PC-3 (cell line): ENCODE measurements at regions not wholly inside any gene's neighbourhood (a gene's known extent, or its start where the extent isn't known, plus 50 kb on each side); places are given as distances from the start of the nearest gene placed in this dataset.

Experiments
- ATAC-seq: fragments of 200-7000 bp; cut with Tn5 transposase; 2 replicates; pipeline ENCODE4 v1.9.1; 2020; ENCODE audit warnings: mild to moderate bottlenecking, moderate library complexity
- BruUV-seq: library from RNA; stranded (reverse); fragments of 400-500 nt; replicated peaks from 2 replicates; lab custom pipeline; 2021; lab: Mats Ljungman, UMichigan
- CTCF ChIA-PET: fragments of 300-600 bp; sonication (Branson Sonifier 250); formaldehyde crosslinking; loops from one replicate; lab custom pipeline; 2022; ENCODE audit warnings: antibody characterized with exemption; lab: Charles Lee
- POLR2A ChIA-PET: fragments of 300-600 bp; sonication (Branson Sonifier 250); formaldehyde crosslinking; loops from one replicate; lab custom pipeline; 2022; ENCODE audit warnings: antibody characterized with exemption; ENCODE audit not compliant: unreplicated experiment; lab: Charles Lee
- DNase-seq: peaks from one replicate; pipeline ENCODE4 v3.0.0-alpha.2; 2015
- H2AFZ ChIP-seq: fragments of 300-600 bp; sonication (generic); 2 replicates; pipeline ENCODE4 v1.6.0; 2016; ENCODE audit warnings: antibody characterized with exemption, low read length
- H3F3A ChIP-seq: fragments of 300-600 bp; sonication (generic); one replicate; pipeline ENCODE4 v1.6.0; 2017; ENCODE audit warnings: antibody characterized with exemption, low read length, control low read depth, mild to moderate bottlenecking; ENCODE audit not compliant: unreplicated experiment
- H3K27ac ChIP-seq: fragments of 300-600 bp; sonication (generic); 2 replicates; pipeline ENCODE4 v1.5.1; 2016; ENCODE audit warnings: mild to moderate bottlenecking, low read length
- H3K27me3 ChIP-seq: fragments of 300-600 bp; sonication (generic); 2 replicates; pipeline ENCODE4 v1.6.1; 2016; ENCODE audit warnings: low read length, mixed read lengths
- H3K36me3 ChIP-seq: fragments of 300-600 bp; sonication (generic); 2 replicates; pipeline ENCODE4 v1.6.1; 2016; ENCODE audit warnings: low read depth, mixed run types, low read length, mixed read lengths
- H3K4me1 ChIP-seq: fragments of 300-600 bp; sonication (generic); 2 replicates; pipeline ENCODE4 v1.5.1; 2016; ENCODE audit warnings: low read length; ENCODE audit not compliant: insufficient read depth
- H3K4me2 ChIP-seq: fragments of 300-600 bp; sonication (generic); 2 replicates; pipeline ENCODE4 v1.6.0; 2016; ENCODE audit warnings: low read length
- H3K4me3 ChIP-seq: fragments of 300-600 bp; sonication (generic); 2 replicates; pipeline ENCODE4 v1.5.1; 2016; ENCODE audit warnings: mild to moderate bottlenecking, low read length, mixed read lengths
- H3K79me2 ChIP-seq: fragments of 300-600 bp; sonication (generic); 2 replicates; pipeline ENCODE4 v1.6.1; 2017; ENCODE audit warnings: low read length, mixed read lengths
- H3K9ac ChIP-seq: fragments of 300-600 bp; sonication (generic); 2 replicates; pipeline ENCODE4 v1.6.0; 2016; ENCODE audit warnings: mild to moderate bottlenecking, low read length
- H3K9me2 ChIP-seq: fragments of 300-600 bp; sonication (generic); replicated peaks from 2 replicates; pipeline ENCODE4 v1.6.1; 2016; ENCODE audit warnings: mixed run types, low read length, mixed read lengths
- H3K9me3 ChIP-seq: fragments of 300-600 bp; sonication (generic); 2 replicates; pipeline ENCODE4 v1.6.1; 2016; ENCODE audit warnings: low read length, mixed read lengths
- H4K20me1 ChIP-seq: fragments of 300-600 bp; sonication (generic); 2 replicates; pipeline ENCODE4 v1.6.1; 2016; ENCODE audit warnings: low read length, mixed read lengths
- EZH2 ChIP-seq: fragments of 300-600 bp; sonication (generic); IDR thresholded peaks from one replicate; pipeline ENCODE4 v1.6.1; 2017; ENCODE audit warnings: antibody characterized with exemption, mild to moderate bottlenecking, low read length; ENCODE audit not compliant: unreplicated experiment
- EZH2phosphoT487 ChIP-seq: fragments of 300-600 bp; sonication (generic); IDR thresholded peaks from 2 replicates; pipeline ENCODE4 v1.6.1; 2018; ENCODE audit warnings: mild to moderate bottlenecking, antibody characterized with exemption, low read length, borderline replicate concordance
- intact Hi-C: fragments of 100-400 bp; cut with micrococcal nuclease; formaldehyde crosslinking; loops from 2 replicates; pipeline ENCODE4 v1.9.0; 2023
- TF ChIP-seq, protein P1 (sequence below): fragments of 300-600 bp; sonication (generic); conservative IDR thresholded peaks from 2 replicates; pipeline ENCODE4 v1.5.1; 2017; ENCODE audit warnings: antibody characterized with exemption, low read depth, mild to moderate bottlenecking, low read length

DNA sequence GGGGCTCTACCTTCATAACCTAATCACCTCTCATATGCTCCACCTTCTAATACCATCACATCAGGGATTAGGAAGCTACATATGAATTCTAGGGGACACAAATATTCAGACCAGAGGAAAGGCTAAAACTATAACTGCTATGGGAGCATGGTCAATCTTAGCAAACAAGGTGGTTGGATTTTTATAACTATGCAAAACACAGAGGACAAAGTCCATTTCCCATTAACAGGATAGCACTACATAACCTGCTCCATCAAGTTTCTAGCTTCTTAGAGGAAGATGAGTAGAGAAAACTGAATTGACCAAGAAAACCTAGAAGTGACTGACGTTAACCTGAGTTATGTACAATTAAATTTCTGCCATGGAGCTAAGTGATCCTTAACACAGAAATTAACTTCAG is 398.6 kb downstream of the TBL1XR1 start:
- TF ChIP-seq EZH2 (no peak), EZH2phosphoT487 (no peak)
- TF ChIP-seq, protein P1, sequence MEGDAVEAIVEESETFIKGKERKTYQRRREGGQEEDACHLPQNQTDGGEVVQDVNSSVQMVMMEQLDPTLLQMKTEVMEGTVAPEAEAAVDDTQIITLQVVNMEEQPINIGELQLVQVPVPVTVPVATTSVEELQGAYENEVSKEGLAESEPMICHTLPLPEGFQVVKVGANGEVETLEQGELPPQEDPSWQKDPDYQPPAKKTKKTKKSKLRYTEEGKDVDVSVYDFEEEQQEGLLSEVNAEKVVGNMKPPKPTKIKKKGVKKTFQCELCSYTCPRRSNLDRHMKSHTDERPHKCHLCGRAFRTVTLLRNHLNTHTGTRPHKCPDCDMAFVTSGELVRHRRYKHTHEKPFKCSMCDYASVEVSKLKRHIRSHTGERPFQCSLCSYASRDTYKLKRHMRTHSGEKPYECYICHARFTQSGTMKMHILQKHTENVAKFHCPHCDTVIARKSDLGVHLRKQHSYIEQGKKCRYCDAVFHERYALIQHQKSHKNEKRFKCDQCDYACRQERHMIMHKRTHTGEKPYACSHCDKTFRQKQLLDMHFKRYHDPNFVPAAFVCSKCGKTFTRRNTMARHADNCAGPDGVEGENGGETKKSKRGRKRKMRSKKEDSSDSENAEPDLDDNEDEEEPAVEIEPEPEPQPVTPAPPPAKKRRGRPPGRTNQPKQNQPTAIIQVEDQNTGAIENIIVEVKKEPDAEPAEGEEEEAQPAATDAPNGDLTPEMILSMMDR: no peak
- POLR2A ChIA-PET: no interaction called here
- Histone ChIP-seq H3K4me1 (no peaks in the 10 kb centered on the region), H4K20me1 (no peaks in the 10 kb centered on the region), H3K4me2 (no peak overlapping the region), H3K9me3 (no peaks in the 10 kb centered on the region), H3F3A (no peaks in the 10 kb centered on the region), H3K36me3 (no peaks in the 10 kb centered on the region), H3K4me3 (no peak overlapping the region), H3K79me2 (no peaks in the 10 kb centered on the region), H3K9ac (no peak overlapping the region), H2AFZ (no peak overlapping the region), H3K27me3 (no peaks in the 10 kb centered on the region), H3K9me2 (no peaks in the 10 kb centered on the region), H3K27ac (no peak overlapping the region)
- CTCF ChIA-PET: interaction anchor here (0.5 kb wide), 1 partner anchor 94 kb away, joined by 18 read pairs; no protein-coding TSS in a partner anchor
- DNase-seq (no peak), ATAC-seq (no peak)
- no TSS peak for BruUV-seq
- intact Hi-C loops: loop anchor here (5.0 kb wide), 1 partner anchor 56 kb away; no protein-coding TSS in a partner anchor

DNA sequence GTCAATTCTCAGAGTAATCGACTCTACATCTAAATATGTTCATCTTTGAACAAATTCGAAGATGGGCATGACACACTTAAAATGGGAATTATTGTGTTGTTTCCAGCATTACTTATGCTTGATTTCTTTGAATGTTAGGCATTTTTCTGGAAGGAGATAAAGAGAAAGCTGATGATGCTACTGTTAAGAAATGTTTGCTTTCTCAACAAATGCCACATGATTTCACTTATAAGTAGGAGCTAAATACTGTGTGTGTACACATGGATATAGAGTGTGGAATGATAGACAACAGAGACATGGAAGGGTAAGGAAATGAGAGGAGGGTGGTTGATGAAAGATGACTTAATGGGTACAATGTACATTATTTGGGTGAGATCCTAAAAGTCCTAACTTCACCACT is 400.9 kb downstream of the TBL1XR1 start:
- Histone ChIP-seq H3K9me3 (no peaks in the 10 kb centered on the region), H3K4me2 (no peak overlapping the region), H4K20me1 (no peaks in the 10 kb centered on the region), H3K27ac (no peak overlapping the region), H3K9ac (no peak overlapping the region), H3F3A (no peaks in the 10 kb centered on the region), H3K27me3 (no peaks in the 10 kb centered on the region), H3K4me3 (no peak overlapping the region), H3K79me2 (no peaks in the 10 kb centered on the region), H3K4me1 (no peaks in the 10 kb centered on the region), H3K9me2 (no peaks in the 10 kb centered on the region), H3K36me3 (no peaks in the 10 kb centered on the region), H2AFZ (no peak overlapping the region)
- DNase-seq: peak; percentile 9
- TF ChIP-seq EZH2: no peak
- TF ChIP-seq EZH2phosphoT487: no peak
- TF ChIP-seq, protein P1: no peak
- intact Hi-C loops: loop anchor here (5.0 kb wide), 1 partner anchor 54 kb away; no protein-coding TSS in a partner anchor
- CTCF ChIA-PET: no interaction called here
- POLR2A ChIA-PET: no interaction called here
- ATAC-seq: no peak
- no TSS peak for BruUV-seq

DNA sequence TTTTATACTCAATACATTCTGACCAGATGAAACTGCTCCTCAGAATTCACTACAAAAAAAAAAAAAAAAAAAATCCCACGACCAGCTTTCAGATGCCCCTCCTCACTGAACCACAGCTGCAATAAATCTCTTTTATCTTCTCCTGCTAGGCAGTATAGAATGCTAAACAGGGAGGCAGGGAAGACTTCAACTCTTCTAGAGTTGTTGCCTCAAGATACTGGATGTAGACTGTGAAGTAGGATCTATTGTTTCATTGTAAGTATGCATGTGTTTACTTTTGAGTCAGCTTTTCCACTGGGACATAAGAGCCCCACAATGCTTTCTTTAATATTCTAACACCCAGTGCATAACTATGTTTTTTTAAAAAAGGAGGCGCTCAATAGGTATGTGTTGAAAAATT is 401.4 kb downstream of the TBL1XR1 start:
- H3K9ac ChIP-seq: no peak overlapping the region
- DNase-seq: no peak
- no TSS peak for BruUV-seq
- H3K79me2 ChIP-seq: no peaks in the 10 kb centered on the region
- ChIA-PET CTCF (no interaction called here), POLR2A (no interaction called here)
- no peak overlapping the region for H3K4me3 ChIP-seq
- intact Hi-C loops: loop anchor here (5.0 kb wide), 1 partner anchor 54 kb away; no protein-coding TSS in a partner anchor
- no peak overlapping the region for H2AFZ ChIP-seq
- no peaks in the 10 kb centered on the region for H3K27me3 ChIP-seq
- no peaks in the 10 kb centered on the region for H3K9me3 ChIP-seq
- H3K27ac ChIP-seq: no peak overlapping the region
- H3K4me2 ChIP-seq: no peak overlapping the region
- no peaks in the 10 kb centered on the region for H3K36me3 ChIP-seq
- no peaks in the 10 kb centered on the region for H4K20me1 ChIP-seq
- no peaks in the 10 kb centered on the region for H3K9me2 ChIP-seq
- ATAC-seq: no peak
- TF ChIP-seq EZH2 (no peak), EZH2phosphoT487 (no peak)
- TF ChIP-seq, protein P1: no peak
- no peaks in the 10 kb centered on the region for H3F3A ChIP-seq
- H3K4me1 ChIP-seq: no peaks in the 10 kb centered on the region
